ENCODE measurements at regions not wholly inside any gene's neighbourhood (a gene's known extent, or its start where the extent isn't known, plus 50 kb on each side); places are given as distances from the start of the nearest gene placed in this dataset.

DNA sequence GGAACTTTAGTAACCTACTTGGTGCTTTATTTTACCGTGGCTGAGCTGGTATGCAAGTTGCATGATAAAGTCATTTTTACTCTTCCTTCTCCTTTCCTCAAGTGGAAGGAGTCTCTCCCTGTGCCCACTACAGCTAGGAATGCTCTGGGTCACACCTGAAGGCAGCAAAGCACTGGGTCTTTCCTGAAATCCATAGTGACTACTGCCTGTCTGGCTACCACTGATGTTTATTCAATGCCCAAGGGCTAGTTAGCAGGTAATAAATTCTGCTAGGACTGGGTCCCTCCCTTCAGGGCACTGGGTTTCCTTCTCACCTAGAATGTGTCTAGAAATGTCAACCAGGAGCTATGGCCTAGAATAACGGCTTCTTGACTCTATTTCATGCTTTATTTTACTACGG lies 1081.4 kb downstream of the FAT4 start:
- H3K9me3 ChIP-seq (replicated peaks; ENCODE audit: control insufficient read depth, insufficient read depth, low read length) = no peaks in the 10 kb centered on the region
- H4K20me1 ChIP-seq (ENCODE audit: control insufficient read depth, insufficient read depth) = no peaks in the 10 kb centered on the region
- DNase-seq (ENCODE audit: low read depth, low spot score) (no peak), ATAC-seq (no peak), FAIRE-seq (no peak)
- H3K9ac ChIP-seq (ENCODE audit: control insufficient read depth, insufficient read depth, low read length) = no peak overlapping the region
- no peak overlapping the region for H3K4me3 ChIP-seq
- intact Hi-C loops (cut with micrococcal nuclease; ENCODE audit: unreplicated experiment) (no loop called here), in situ Hi-C loops (cut with MboI) (no loop called here)
- H3K79me2 ChIP-seq (ENCODE audit: control insufficient read depth, insufficient read depth, low read length) = no peaks in the 10 kb centered on the region
- no peak for TF ChIP-seq POU2F2 (IDR thresholded peaks at IDR 0.05; ENCODE audit: borderline replicate concordance, low read depth, low read length)
- TF ChIP-seq NFXL1 (IDR thresholded peaks at IDR 0.05; ENCODE audit: borderline replicate concordance) = no peak
- TF ChIP-seq CBX3 (IDR thresholded peaks at IDR 0.05; ENCODE audit: borderline replicate concordance, low read depth) = no peak
- TF ChIP-seq CBX5 (IDR thresholded peaks at IDR 0.05; ENCODE audit: low read depth) = no peak
- no peak for TF ChIP-seq ASH2L (IDR thresholded peaks at IDR 0.05; ENCODE audit: borderline replicate concordance, low read depth)
- TF ChIP-seq SIN3A (IDR thresholded peaks at IDR 0.05; ENCODE audit: low read depth, low read length) = no peak
- TF ChIP-seq KLF5 (IDR thresholded peaks at IDR 0.05; ENCODE audit: partially characterized antibody) = no peak
- TF ChIP-seq NFYA (IDR thresholded peaks at IDR 0.05; ENCODE audit: borderline replicate concordance, low read depth, low read length) = no peak
- no peak for TF ChIP-seq SMAD5 (IDR thresholded peaks at IDR 0.05; ENCODE audit: low read depth)
- no peak for TF ChIP-seq PAX8 (IDR thresholded peaks at IDR 0.05)
- TF ChIP-seq ATF7 (IDR thresholded peaks at IDR 0.05; ENCODE audit: low read depth) = no peak
- TF ChIP-seq RB1 (IDR thresholded peaks at IDR 0.05; ENCODE audit: borderline replicate concordance) = no peak
- no peak for TF ChIP-seq RFX5 (IDR thresholded peaks at IDR 0.05; ENCODE audit: low read depth, low read length)
- TF ChIP-seq PKNOX1 (IDR thresholded peaks at IDR 0.05) = no peak
- no peak for TF ChIP-seq FOS (IDR thresholded peaks at IDR 0.05; ENCODE audit: borderline replicate concordance, extremely low read depth, insufficient read length)
- no peak for TF ChIP-seq SMC3 (IDR thresholded peaks at IDR 0.05; ENCODE audit: borderline replicate concordance, low read length)
- no peak for TF ChIP-seq JUND (IDR thresholded peaks at IDR 0.05; ENCODE audit: low read depth, low read length)
- H3K4me1 ChIP-seq (ENCODE audit: control insufficient read depth, insufficient read depth, low read length) = no peaks in the 10 kb centered on the region
- no peaks in the 10 kb centered on the region for H3K36me3 ChIP-seq (ENCODE audit: control insufficient read depth in 2 of 2, insufficient read depth in 2 of 2, low read length in 1 of 2)
- no peaks in the 10 kb centered on the region for H3K27me3 ChIP-seq (replicated peaks in 1 of 2; ENCODE audit: control insufficient read depth in 2 of 2, insufficient read depth in 2 of 2, low read length in 1 of 2)
- 11% methylated on average over 3 of the region's 3 CpGs for WGBS (ENCODE audit: insufficient coverage, insufficient replicate concordance, low lambda C conversion rate, missing lambda C conversion rate)
- no peak overlapping the region for H3K4me2 ChIP-seq (ENCODE audit: control insufficient read depth, insufficient read depth)
- CTCF ChIA-PET = no interaction called here
- POLR2A ChIA-PET = no interaction called here
- SMC1A ChIA-PET (ENCODE audit: uncharacterized antibody, unreplicated experiment) = no interaction called here
- RAD21 ChIA-PET (ENCODE audit: unreplicated experiment) = interaction anchor here (0.6 kb wide), 1 partner anchor 290 kb away, joined by 3 read pairs; no protein-coding TSS in a partner anchor
- no peak overlapping the region for H2AFZ ChIP-seq (ENCODE audit: control insufficient read depth, low read depth, low read length)
- H3K27ac ChIP-seq (ENCODE audit: control insufficient read depth, insufficient read depth) = no peak overlapping the region
- no TSS peak for BruUV-seq (replicated peaks)
